Stimulated activated naive CD4-positive, alpha-beta T cell treated with Interleukin-2 at 50 U/mL for 16 hours (primary cell): ENCODE measurements at regions not wholly inside any gene's neighbourhood (a gene's known extent, or its start where the extent isn't known, plus 50 kb on each side); places are given as distances from the start of the nearest gene placed in this dataset.

Experiments used
- DNase-seq: peaks from one replicate; lab custom pipeline; 2025; lab: John Stamatoyannopoulos, UW

- no peak for DNase-seq
These were observed 138.7 kb upstream of the BACH2 start for GRCh38 chr6:90435207-90435899.

- no peak for DNase-seq
These were observed 137.5 kb upstream of the BACH2 start for GRCh38 chr6:90434094-90434493.

GRCh38 chr6:90432937-90433336 lies 136.3 kb upstream of the BACH2 start:
- DNase-seq = no peak

GRCh38 chr6:90432041-90432775 lies 135.6 kb upstream of the BACH2 start:
- no peak for DNase-seq

GRCh38 chr6:90431576-90431975 lies 134.9 kb upstream of the BACH2 start:
- DNase-seq = no peak

GRCh38 chr6:90429713-90430112 lies 133.1 kb upstream of the BACH2 start:
- DNase-seq = no peak

GRCh38 chr6:90428514-90428913 lies 131.9 kb upstream of the BACH2 start:
- no peak for DNase-seq

- no peak for DNase-seq
These were observed 128.6 kb upstream of the BACH2 start for GRCh38 chr6:90425161-90425641.

- DNase-seq = no peak
These were observed 127.9 kb upstream of the BACH2 start for GRCh38 chr6:90424580-90424979.

- DNase-seq = no peak
These were observed 125.0 kb upstream of the BACH2 start for GRCh38 chr6:90421666-90422065.

- DNase-seq = no peak
These were observed 123.9 kb upstream of the BACH2 start for GRCh38 chr6:90420500-90420899.

GRCh38 chr6:90417385-90417784 lies 120.7 kb upstream of the BACH2 start:
- DNase-seq = no peak

- DNase-seq = no peak
These were observed 119.7 kb upstream of the BACH2 start for GRCh38 chr6:90416322-90416721.

- no peak for DNase-seq
These were observed 118.5 kb upstream of the BACH2 start for GRCh38 chr6:90415178-90415577.

- DNase-seq = no peak
These were observed 117.7 kb upstream of the BACH2 start for GRCh38 chr6:90414352-90414751.

GRCh38 chr6:90413867-90414266 lies 117.2 kb upstream of the BACH2 start:
- DNase-seq = peak; percentile 76

- DNase-seq = no peak
These were observed 116.8 kb upstream of the BACH2 start for GRCh38 chr6:90413396-90413795.

GRCh38 chr6:90412538-90413369 lies 116.1 kb upstream of the BACH2 start:
- DNase-seq = no peak

GRCh38 chr6:90411292-90411781 lies 114.7 kb upstream of the BACH2 start:
- DNase-seq = peak; percentile 81

GRCh38 chr6:90409700-90410099 lies 113.1 kb upstream of the BACH2 start:
- DNase-seq = no peak

- DNase-seq = no peak
These were observed 110.3 kb upstream of the BACH2 start for GRCh38 chr6:90406957-90407356.

GRCh38 chr6:90406142-90406794 lies 109.6 kb upstream of the BACH2 start:
- DNase-seq = no peak
